HG03066 (cell line): ENCODE measurements at regions not wholly inside any gene's neighbourhood (a gene's known extent, or its start where the extent isn't known, plus 50 kb on each side); places are given as distances from the start of the nearest gene placed in this dataset.

ENCODE experiments used
- ATAC-seq: cut with Tn5 transposase; IDR thresholded peaks from one replicate; pipeline ENCODE4 v1.9.1; 2021; ENCODE audit warnings: low read depth; ENCODE audit not compliant: unreplicated experiment

GRCh38 chr12:22979854-22980469 is 355.0 kb downstream of the ETNK1 start:
- no peak for ATAC-seq

GRCh38 chr12:22981711-22982110 is 356.7 kb downstream of the ETNK1 start:
- no peak for ATAC-seq

DNA sequence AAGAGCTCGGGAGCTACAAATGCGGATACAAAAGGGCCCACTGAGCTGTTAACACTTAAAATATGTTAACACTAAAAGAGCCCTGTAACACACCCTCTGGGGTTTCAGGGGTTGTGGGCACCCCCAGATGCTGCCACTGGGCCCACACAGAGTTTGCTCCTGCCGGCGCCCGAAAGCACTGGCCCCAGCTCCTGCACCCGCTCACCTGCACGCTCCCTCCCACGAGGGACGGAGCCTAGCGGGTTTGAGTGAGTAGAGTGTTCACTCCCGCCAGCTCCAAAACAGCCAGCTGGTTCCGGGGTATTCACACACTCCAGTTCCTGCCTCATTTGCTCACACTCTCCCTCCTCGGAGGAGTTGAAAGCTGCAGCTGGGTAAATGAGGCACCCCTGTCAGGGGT is 357.7 kb downstream of the ETNK1 start:
- no peak for ATAC-seq

GRCh38 chr12:22986997-22987396 is 362.0 kb downstream of the ETNK1 start:
- no peak for ATAC-seq

- ATAC-seq = no peak
Observed at GRCh38 chr12:22990501-22990900, 365.5 kb downstream of the ETNK1 start.

DNA sequence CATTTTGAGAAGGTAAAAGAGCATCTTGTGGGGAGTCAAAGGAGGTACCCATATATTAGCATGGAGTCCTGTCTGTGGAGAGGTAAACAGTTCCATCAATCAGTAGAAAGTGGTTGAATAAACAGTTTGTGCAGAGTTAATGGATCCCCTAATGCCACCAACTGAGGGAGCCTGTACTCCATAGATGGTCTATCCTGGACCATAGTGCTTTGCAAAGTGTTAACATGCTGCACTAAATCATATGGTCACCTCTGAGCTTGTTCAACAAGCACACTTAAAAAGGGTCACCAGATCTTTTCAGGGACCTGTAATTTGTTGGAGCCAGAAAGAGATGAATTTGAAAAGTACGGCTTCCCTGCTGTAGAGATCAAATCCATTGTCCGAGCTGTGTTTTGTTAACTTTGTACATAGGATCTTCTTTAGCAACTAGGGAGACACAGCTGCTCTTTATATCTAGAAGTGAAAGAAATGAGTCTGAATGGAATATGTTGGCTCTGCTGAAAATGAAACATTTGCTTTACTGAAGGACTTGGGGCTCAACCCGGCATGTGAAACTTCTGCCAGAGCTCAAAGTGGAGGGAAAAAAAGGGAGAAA is 366.4 kb downstream of the ETNK1 start:
- ATAC-seq = no peak

DNA sequence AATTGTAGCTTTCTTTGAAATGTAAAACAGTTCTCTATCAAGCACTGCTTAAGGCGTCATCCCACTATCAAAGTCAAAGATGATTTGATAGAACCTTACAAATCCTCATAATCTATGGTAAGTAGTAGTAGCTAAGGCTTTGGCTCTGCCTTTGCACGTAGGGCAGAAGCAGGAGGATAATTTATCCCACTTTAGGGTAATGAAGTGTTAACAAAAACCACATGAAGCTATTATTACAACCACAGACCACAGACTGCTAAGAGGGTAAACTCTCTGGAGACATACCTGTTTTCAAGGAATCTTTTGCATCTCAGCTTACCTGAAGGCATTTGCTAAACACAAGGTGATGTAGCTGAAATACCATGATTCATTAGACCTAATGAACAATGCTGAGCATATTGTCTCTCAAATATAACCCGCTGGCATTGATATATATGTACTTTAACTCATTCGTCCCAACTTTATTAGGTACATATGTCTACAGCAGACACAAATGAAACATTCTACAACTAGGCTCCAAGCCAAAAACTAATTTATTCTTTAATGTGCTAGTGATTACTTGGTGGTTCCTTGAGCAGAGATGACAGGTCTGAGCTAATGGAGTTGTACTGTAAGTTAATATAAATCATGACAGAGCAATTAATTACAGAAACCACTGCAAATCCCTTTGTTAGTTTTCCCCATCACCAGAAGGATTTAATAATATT is 368.8 kb downstream of the ETNK1 start:
- ATAC-seq = no peak

DNA sequence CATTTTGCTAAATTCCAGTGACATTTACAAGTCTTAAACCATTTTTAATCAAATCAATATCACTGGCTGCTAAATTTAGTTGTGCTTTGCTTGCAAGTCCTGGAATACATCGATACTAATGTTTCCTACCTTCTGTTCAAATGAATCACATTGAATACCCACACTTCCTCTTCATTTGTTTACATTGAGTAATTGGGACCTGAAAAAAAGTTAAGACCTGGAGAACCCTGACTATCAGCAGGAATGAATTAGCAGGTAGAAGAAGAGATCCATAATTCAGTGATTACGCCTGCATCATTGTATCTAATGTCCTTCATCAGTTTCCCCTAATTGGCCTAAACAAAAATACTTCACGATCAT is 369.3 kb downstream of the ETNK1 start:
- no peak for ATAC-seq

DNA sequence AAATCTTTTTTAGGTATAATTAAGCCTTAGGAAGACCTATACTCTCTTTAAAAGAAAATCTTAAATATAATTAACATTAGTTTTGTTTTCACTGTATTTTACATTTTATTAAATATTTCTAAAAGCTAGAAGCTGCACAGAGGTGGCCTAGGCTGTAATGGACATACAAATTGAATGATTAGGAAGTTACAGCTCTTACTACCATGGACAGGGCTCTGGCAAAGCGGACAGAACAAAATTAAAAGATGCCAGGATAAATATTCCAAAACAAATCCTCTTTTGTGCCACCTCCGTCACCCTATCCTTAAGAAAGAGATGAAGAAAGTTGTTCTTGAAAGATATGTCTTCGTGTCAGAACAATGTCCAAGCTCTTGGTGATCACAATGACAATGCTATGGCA is 376.5 kb downstream of the ETNK1 start:
- no peak for ATAC-seq

DNA sequence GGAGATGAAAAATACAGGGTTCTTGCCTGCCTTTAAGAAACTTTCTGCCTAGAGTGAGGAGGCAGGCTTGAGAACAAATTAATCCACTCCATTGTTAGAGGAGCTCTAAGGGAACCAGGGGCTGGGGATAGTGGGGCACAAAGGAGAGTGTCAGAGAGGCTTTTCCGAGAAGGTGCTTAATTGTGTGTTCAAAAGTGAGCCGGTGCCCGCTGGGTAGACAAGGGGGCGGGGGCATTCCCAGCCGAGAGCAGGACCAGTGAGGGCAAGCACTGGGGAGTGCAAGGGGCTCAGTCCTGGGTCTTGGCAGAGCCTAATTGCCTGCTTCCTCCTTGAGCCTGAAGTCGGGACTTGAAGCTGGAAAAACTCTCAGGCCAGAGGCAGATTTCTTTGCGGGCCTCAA is 377.4 kb downstream of the ETNK1 start:
- ATAC-seq = no peak

DNA sequence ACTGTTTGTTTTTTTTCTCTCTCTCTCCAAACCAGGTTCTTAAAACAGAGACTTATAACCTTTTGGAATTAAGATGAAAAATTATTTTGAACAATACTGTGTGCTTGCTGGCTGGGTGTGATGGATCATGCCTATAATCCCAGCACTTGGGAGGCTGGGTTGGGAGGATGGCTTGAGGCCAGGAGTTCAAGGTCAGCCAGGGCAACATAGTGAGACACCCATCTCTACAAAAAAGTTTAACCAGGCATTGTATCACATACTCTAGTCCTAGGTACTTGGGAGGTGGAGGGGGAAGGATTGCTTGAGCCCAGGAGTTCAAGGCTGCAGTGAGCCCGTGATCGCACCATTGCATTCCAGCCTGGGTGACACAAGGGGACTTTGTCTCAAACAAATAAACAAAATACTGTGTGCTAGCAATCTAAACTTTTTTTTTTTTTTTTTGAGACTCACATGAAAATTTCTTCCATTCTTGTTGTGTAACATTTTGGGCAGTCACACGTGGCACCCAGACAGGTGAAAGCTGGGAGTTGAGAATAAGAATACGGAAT is 379.6 kb downstream of the ETNK1 start:
- no peak for ATAC-seq

- no peak for ATAC-seq
Observed at GRCh38 chr12:23005387-23005786, 380.4 kb downstream of the ETNK1 start.

DNA sequence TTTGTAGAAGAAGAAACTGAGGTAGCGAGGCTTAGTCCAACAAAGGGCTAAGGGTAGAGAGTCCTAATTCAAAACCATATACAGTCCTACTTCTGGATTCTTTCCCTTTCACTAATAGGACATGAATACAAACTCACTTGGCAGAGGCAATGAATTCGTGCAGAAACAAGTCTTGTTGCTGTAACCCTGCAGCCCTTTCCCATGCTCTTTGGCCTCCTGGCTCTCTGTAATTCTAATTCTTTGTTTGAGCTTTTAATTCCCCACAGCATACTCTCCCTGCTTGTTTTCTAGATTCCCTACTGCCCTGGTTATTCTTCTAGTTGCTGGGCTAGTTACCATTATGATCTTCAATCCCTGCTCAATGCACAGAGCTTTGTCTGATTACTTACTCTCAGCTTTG is 381.4 kb downstream of the ETNK1 start:
- ATAC-seq = no peak

DNA sequence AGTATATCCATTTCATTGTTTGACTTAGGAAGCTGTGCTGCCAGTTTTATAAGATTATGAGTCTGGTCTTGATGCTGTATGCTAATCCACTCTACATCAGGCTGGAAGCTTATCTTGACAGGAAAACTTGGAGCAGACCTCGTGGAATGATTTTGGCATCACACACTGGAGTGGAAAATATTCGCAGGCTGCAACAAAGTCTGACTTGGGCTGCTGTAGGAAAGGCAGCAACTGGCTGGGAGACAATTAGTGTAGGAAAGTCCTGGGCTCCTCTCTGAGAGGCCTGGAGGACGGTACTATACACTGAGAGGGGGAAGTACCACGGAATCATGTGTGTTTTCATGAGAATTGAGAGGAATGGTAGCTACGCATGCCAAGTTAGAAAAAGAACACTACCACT is 383.7 kb downstream of the ETNK1 start:
- no peak for ATAC-seq

GRCh38 chr12:23014749-23015148 is 389.8 kb downstream of the ETNK1 start:
- no peak for ATAC-seq

DNA sequence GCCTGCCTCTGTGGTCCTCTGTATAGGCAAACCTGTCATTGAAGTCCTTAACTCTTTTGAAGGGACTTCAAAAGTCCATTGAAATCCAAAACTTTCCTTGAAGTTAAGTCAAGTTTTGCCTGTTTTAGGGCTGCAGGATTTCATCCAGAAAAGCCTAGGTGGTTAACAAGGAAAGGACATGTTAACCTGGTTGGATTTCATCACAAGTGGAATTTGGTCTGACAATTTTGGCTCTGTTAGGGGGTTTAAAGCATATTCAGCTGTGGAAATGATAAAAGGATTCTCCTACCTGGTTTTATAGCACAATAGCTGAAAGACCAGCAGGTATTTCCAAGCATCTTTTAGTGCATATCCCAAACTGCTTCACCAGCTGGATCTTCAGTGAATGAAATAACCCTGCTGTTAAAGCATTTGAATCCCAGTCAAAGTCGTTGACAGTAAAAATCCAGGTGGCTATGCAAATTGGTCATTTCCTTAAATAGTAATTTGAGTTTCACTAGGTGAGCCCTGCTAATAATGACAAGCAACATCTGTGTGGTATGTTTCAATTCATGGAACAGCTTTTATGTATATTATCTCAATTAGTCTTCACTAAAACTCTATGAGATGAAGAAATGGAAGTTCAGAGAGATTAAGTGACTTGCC is 400.5 kb downstream of the ETNK1 start:
- no peak for ATAC-seq

DNA sequence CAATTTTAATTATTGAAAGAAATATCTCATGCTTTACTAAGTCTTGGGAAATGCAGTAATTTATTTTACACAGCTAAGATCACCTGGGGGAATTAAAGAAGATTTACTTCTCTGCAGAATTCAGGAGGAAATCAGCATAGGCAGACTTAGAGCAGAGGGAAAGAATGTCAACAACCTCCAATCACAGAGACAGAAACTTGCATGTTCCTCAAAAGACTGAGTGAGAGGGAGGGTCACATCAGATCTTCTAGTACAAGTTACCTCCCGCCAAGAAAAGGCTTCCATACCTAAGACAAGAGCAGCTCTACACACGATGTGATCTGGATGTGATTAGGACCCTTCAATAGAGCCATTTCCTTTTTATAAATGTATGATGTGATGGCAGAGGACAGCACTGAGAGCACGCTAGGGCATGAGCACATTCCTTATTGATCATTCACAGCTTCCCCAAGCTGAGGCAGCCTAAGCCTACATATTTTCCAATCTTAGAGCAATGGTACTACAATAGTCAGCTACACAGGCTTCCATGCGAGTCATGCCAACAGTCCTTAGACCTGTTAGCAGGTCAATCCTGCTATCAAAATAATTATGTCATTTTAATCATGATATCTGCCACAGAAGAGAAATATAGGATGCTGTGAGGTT is 403.3 kb downstream of the ETNK1 start:
- no peak for ATAC-seq

- ATAC-seq = no peak
Observed at GRCh38 chr12:23029185-23029584, 404.2 kb downstream of the ETNK1 start.

DNA sequence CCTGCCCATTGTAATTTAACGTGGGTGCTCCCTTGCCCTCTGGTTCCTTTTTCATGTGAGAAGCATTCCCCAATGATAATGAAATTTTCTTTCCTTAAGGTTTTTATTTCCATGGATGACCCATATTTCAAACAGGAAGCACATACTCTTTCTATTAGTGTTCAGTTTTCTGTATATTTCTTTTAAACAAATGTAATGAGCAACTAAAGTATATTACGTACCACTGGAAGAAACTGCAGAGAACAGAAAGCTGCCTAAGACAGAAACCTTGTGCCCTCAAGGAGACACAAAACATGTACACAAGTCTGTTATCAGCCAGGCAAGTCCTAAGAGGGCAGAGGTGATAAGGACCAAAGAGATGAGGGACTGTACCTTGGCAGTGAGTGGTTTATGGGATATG is 414.9 kb downstream of the ETNK1 start:
- no peak for ATAC-seq

GRCh38 chr12:23041774-23042173 is 416.8 kb downstream of the ETNK1 start:
- ATAC-seq = no peak

- ATAC-seq = no peak
Observed at GRCh38 chr12:23043646-23044045, 418.7 kb downstream of the ETNK1 start.
